Parathyroid adenoma (tissue), 2 donors: ENCODE measurements at regions not wholly inside any gene's neighbourhood (a gene's known extent, or its start where the extent isn't known, plus 50 kb on each side); places are given as distances from the start of the nearest gene placed in this dataset.

Experiments used
- H2AFZ ChIP-seq: fragments of 300-600 bp; sonication (generic); one replicate; pipeline ENCODE4 v1.7.0; 2017; ENCODE audit warnings: antibody characterized with exemption, mild to moderate bottlenecking
- H3K27ac ChIP-seq: fragments of 300-600 bp; sonication (generic); one replicate; pipeline ENCODE4 v1.7.0; 2017
- H3K27me3 ChIP-seq: fragments of 300-600 bp; sonication (generic); one replicate; pipeline ENCODE4 v1.7.0; 2017; ENCODE audit warnings: low read length; ENCODE audit not compliant: control insufficient read depth, insufficient read depth
- H3K36me3 ChIP-seq: fragments of 300-600 bp; sonication (generic); one replicate; pipeline ENCODE4 v1.7.0; 2017; ENCODE audit warnings: low read length; ENCODE audit not compliant: control insufficient read depth, insufficient read depth
- H3K4me1 ChIP-seq: fragments of 300-600 bp; sonication (generic); one replicate; pipeline ENCODE4 v1.7.0; 2017; ENCODE audit warnings: control low read depth
- H3K4me2 ChIP-seq: fragments of 300-600 bp; sonication (generic); one replicate; pipeline ENCODE4 v1.7.0; 2017; ENCODE audit warnings: low read length
- H3K4me3 ChIP-seq: fragments of 300-600 bp; sonication (generic); one replicate; pipeline ENCODE4 v1.7.0; 2017; ENCODE audit warnings: low read depth, low read length
- H3K79me2 ChIP-seq: fragments of 300-600 bp; sonication (generic); one replicate; pipeline ENCODE4 v1.7.0; 2017; ENCODE audit warnings: control low read depth
- H3K9ac ChIP-seq: fragments of 300-600 bp; sonication (generic); one replicate; pipeline ENCODE4 v1.7.0; 2017; ENCODE audit warnings: mild to moderate bottlenecking
- H3K9me3 ChIP-seq: fragments of 300-600 bp; sonication (generic); one replicate; pipeline ENCODE4 v1.7.0; 2017; ENCODE audit warnings: low read length; ENCODE audit not compliant: control insufficient read depth
- TF ChIP-seq, protein P1 (sequence below): fragments of 300-600 bp; sonication (generic); IDR thresholded peaks from one replicate; pipeline ENCODE4 v1.7.0; 2017; ENCODE audit warnings: antibody characterized with exemption, mild to moderate bottlenecking
- donor health status: primary hyperparathyroidism.

DNA sequence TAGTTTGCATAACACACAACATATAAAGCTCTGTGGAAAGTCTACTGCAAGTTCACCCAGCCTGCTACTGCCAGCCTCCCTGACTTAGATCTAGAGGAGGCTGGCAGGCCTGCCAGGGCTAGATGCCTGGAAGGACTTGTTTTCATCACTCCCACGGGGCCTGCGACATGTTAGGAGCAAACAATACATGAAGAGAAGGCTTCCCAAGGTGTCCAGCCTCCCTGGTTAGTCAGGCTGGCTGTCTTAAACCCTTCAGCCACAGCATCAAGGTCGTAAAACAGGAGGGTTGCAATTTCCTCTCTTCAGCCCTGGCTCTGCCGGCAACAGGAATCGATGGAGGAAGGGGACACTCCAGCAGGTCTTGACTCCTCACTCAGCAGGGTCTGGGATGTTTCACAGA lies 104.5 kb downstream of the NGF start:
- H3K36me3 ChIP-seq, result no peaks in the 10 kb centered on the region
- TF ChIP-seq, protein P1, sequence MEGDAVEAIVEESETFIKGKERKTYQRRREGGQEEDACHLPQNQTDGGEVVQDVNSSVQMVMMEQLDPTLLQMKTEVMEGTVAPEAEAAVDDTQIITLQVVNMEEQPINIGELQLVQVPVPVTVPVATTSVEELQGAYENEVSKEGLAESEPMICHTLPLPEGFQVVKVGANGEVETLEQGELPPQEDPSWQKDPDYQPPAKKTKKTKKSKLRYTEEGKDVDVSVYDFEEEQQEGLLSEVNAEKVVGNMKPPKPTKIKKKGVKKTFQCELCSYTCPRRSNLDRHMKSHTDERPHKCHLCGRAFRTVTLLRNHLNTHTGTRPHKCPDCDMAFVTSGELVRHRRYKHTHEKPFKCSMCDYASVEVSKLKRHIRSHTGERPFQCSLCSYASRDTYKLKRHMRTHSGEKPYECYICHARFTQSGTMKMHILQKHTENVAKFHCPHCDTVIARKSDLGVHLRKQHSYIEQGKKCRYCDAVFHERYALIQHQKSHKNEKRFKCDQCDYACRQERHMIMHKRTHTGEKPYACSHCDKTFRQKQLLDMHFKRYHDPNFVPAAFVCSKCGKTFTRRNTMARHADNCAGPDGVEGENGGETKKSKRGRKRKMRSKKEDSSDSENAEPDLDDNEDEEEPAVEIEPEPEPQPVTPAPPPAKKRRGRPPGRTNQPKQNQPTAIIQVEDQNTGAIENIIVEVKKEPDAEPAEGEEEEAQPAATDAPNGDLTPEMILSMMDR, result no peak

DNA sequence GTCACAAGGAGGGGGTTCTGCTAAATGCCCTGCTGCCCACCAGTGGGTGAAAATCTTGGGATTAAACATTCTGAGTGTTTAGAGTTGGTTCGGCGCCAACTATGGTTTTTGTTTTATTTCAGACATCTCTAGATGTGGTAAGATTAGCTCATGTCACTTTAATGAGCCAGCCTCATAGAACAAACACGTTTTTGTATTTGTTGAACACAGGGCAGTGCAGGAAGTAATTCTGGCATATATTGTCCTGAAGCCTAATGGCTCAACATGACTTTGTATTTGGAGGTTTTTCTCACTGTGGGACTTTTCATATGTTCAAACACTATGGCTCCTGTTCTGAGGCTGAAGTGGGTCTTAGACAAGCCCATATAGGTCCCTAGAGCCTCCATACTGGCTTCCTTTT lies 107.8 kb downstream of the NGF start:
- TF ChIP-seq, protein P1, result no peak
- Histone ChIP-seq H3K9me3 (no peaks in the 10 kb centered on the region), H3K9ac (no peak overlapping the region), H3K79me2 (no peaks in the 10 kb centered on the region), H2AFZ (no peak overlapping the region), H3K4me2 (no peak overlapping the region), H3K4me3 (no peak overlapping the region), H3K4me1 (no peaks in the 10 kb centered on the region), H3K27me3 (no peaks in the 10 kb centered on the region), H3K36me3 (no peaks in the 10 kb centered on the region), H3K27ac (no peak overlapping the region)

More for the DNA sequence above, 104.5 kb downstream of the NGF start:
- Histone ChIP-seq H3K27me3 (no peaks in the 10 kb centered on the region), H3K27ac (no peak overlapping the region), H3K4me2 (no peak overlapping the region), H3K9me3 (no peaks in the 10 kb centered on the region), H3K4me3 (no peak overlapping the region), H2AFZ (no peak overlapping the region), H3K4me1 (no peaks in the 10 kb centered on the region), H3K79me2 (no peaks in the 10 kb centered on the region), H3K9ac (no peak overlapping the region)

DNA sequence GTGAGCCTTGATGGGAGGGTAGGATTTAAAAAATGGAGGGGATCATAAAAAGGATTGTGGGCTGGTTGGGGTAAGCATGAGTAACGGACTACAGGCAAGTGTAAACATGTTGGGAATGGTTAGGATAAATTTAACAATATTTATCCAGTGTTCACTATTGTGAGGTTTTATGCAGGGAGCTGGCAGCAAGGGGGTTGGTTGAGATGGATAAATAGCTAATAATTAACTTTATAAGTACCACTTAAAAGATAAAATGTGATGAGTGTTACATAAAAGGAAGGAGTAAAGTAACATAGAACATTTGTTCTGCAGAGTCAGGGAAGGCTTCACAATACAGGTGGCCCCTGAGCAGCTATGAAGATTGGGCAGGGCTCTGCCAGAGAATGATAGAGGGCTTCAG lies 109.0 kb downstream of the NGF start:
- H3K27ac ChIP-seq, result no peak overlapping the region
- no peaks in the 10 kb centered on the region for H3K36me3 ChIP-seq
- H3K9ac ChIP-seq, result no peak overlapping the region
- H2AFZ ChIP-seq, result no peak overlapping the region
- H3K9me3 ChIP-seq, result no peaks in the 10 kb centered on the region
- TF ChIP-seq, protein P1, result no peak
- no peaks in the 10 kb centered on the region for H3K27me3 ChIP-seq
- H3K79me2 ChIP-seq, result no peaks in the 10 kb centered on the region
- no peak overlapping the region for H3K4me2 ChIP-seq
- no peak overlapping the region for H3K4me3 ChIP-seq
- H3K4me1 ChIP-seq, result no peaks in the 10 kb centered on the region

DNA sequence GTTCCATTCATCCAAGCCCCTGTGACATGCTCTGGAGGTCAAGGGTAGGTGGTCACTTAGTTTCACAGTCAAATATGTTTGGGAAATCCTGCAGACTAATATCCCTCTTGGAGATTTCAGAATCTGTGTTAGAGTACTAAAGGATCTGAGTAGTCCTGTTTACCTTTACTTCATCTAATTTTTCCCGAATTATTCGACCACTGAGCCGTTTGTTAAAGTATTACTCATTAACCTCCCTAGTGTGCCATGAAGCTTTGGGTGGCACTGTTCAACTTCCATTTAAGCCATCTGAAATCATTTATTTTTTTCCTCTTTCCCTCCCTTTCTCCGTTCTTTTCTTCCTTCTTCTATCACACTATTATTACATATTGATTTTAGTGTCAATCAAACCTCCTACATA lies 109.9 kb downstream of the NGF start:
- H3K9ac ChIP-seq, result no peak overlapping the region
- no peak overlapping the region for H3K4me2 ChIP-seq
- TF ChIP-seq, protein P1, result no peak
- H3K27ac ChIP-seq, result no peak overlapping the region
- no peak overlapping the region for H3K4me3 ChIP-seq
- no peaks in the 10 kb centered on the region for H3K4me1 ChIP-seq
- no peaks in the 10 kb centered on the region for H3K27me3 ChIP-seq
- no peaks in the 10 kb centered on the region for H3K79me2 ChIP-seq
- H3K9me3 ChIP-seq, result no peaks in the 10 kb centered on the region
- no peaks in the 10 kb centered on the region for H3K36me3 ChIP-seq
- H2AFZ ChIP-seq, result no peak overlapping the region

DNA sequence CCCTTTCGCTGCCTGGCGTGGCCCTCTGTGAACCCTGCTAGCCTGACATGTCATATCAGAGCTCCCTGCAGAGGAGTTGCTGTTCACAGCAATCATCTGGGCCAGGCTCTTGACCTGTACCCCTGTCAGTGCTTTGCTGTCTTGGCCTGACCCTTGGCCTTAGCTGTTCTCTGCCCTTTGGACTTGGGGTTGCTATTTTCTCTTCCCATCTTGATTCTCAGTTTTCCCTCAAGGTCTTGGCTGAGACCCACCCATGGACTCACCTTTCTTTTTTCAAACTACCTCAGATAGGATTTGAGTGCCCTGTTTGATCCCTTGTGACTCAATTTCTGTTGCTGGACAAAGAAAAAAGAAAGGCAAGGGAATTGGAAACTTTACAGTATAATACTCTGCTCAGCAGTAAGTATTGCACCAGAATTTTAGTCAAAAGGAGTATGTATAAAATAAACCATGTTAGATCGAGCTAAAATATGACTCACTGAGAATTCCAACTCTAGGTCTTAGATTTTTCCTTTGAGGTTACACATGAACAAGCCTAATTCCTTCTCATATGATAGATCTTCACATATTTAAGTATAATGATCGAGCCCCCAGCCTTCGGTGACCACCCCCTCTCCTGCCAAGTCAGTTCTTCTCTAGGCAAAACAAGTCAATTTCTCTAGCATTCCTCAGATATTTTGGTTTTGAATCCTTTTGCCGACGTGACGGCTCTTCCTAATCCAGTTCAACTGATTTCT lies 110.5 kb downstream of the NGF start:
- no peak overlapping the region for H3K4me3 ChIP-seq
- no peaks in the 10 kb centered on the region for H3K27me3 ChIP-seq
- no peaks in the 10 kb centered on the region for H3K4me1 ChIP-seq
- TF ChIP-seq, protein P1, result no peak
- H3K9me3 ChIP-seq, result no peaks in the 10 kb centered on the region
- no peak overlapping the region for H3K9ac ChIP-seq
- no peaks in the 10 kb centered on the region for H3K79me2 ChIP-seq
- H3K4me2 ChIP-seq, result no peak overlapping the region
- no peak overlapping the region for H3K27ac ChIP-seq
- H2AFZ ChIP-seq, result no peak overlapping the region
- no peaks in the 10 kb centered on the region for H3K36me3 ChIP-seq
